HG02763 (cell line): ENCODE measurements at regions not wholly inside any gene's neighbourhood (a gene's known extent, or its start where the extent isn't known, plus 50 kb on each side); places are given as distances from the start of the nearest gene placed in this dataset.

Experiments used
- ATAC-seq: cut with Tn5 transposase; IDR thresholded peaks from one replicate; pipeline ENCODE4 v1.9.1; 2021; ENCODE audit warnings: mild to moderate bottlenecking, moderate library complexity; ENCODE audit not compliant: unreplicated experiment

DNA sequence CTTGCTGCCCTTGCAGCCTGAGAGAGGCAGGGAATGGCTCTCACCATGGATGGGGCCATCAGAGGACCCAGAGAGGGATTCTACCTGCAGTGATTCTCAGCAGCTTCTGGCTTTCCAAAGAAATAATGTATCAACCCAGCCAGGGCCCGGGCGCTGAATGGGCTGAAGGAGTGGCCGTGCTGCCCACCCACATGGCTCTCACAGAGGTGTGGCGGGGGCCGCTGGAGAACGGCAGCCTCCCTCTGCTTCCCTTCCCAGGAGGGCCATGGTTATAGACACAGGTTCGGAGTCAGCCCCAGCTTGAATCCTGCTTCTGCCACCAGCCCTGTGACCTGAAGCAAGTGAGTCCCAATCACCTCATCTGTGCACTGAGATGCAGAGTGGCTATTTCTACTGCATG, 82.7 kb downstream of the THAP12 start:
- ATAC-seq: no peak

DNA sequence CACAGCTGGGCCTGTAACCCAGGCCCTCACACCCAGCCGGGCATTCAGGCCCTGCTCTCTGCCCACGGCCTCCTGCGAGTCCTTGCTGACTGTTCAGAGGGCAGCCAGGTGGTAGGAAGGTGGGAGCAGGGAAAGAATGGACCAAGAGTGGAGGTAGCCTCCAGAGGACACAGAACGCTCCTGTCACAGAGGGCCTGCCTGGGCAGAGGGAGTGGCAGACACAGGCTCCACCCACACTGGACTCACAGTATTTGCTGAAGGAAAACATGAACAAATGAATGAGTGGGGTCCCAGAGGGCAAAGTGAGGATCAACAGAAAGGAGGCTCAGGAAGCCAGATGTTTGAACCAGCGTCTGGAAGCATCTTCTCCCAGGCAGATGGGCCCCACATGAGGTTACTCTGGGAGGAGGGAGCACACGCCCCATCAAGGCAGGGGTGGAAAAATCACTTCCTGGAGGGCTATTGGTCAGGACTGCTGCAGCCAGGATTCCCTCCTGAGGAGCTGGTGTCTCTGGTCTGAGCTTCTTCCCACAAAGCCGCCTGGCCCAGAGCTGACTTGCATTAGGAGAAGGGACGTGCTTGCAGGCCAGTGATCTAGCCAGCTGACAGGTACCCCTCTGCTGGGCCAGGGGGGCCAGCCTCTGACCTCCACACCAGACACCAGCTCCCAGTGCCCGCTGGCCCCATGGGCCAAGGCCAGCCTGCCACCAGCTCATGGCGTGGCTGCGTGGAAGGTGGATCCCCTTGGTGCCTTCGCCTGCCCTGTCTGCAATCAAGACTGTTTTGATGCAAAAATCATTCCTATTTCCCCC, 84.0 kb downstream of the THAP12 start:
- ATAC-seq: no peak

DNA sequence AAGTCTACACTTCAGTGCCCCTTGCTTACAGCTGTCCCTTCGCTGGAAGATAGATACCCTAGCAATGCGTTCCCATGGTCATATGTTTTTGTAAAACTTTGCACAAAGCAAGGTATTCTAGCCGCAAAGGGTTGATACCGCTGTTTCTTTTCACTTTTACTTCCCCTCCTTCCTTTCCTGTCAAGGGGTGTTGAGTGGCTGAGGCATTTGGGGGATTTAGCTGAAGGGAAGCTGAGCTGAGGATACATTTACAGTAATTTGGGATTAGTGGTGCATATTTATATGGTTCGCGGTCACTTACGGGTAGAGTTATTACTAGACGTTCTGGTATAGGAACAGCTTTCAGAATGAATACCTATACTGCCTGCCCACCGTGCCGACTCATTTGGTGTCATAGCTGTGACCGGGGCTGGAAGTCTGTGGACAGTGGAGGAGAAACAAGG, 86.9 kb upstream of the WNT11 start:
- peak; percentile 42 for ATAC-seq

DNA sequence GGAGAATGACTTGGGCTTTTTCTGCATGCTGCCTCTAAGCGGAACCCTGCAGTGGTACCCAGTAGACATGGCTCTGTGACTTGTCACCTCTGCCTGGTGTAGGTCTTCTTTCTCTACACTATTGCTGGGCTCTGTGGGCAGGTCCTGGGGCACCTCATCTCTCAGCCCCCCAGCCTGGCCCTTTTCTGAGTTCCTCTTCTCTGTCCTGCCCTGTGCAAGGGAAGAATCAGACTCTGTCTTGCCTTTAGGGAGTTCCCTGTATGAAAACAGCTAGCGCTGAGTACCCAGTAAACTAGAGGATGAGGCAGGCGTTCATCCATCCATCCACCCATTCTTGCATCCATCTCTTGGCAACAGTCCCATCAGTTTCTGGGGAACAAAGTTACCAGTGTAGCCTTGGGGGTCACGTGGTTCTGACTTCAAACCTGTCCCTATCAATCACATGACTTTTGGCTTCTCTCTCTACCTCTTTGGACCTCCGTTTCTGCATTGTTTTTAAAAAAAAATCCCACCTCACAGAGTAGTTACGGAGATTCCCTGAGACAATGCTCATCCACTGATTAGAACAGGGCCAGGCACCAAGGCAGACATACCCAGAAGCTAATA, 86.4 kb upstream of the WNT11 start:
- no peak for ATAC-seq

DNA sequence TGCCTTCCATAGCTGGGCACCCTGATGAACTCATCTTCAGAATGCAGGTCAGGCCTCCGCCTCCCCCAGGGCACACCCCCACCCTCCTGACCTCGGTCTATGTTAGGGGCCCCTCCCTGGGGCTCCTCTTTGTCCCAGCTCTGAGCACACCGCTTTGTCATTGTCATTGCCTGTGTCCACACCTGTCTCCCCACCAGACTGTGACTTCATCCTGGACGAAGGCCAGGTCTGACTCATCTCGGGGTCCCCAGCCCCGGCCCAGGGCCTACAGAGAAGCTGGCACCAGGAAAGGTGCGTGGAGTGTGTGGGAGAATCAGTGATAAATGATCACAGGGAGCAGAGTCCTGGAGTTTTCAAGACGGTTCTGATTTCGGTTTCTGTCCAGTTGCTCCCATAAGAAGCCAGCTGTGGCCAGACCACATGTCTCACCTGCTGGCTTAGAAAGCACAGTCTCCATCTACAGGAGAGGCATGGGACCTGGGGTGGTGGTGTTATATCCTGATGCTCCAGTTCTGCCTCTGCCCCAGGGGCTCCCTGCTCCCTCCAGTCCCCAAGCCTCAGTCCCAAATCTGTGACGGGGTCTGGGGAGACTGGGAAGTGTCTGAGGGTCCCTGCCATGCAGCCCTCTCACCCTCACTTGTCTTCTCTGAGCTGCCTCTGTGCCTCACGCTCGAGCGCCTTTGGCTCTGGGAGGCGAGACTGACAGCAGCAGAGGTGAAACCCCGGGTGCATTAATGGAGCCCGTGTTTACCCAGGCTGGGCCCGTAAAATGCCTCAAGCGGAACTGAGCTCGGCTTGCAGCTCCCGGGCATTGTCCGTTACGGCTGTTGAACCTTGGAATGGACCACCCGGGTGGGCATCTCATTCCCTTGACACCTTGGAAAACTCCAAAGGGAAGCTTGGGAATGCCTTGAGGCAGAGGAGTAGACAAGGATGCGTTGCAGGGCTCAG, 85.5 kb upstream of the WNT11 start:
- no peak for ATAC-seq

DNA sequence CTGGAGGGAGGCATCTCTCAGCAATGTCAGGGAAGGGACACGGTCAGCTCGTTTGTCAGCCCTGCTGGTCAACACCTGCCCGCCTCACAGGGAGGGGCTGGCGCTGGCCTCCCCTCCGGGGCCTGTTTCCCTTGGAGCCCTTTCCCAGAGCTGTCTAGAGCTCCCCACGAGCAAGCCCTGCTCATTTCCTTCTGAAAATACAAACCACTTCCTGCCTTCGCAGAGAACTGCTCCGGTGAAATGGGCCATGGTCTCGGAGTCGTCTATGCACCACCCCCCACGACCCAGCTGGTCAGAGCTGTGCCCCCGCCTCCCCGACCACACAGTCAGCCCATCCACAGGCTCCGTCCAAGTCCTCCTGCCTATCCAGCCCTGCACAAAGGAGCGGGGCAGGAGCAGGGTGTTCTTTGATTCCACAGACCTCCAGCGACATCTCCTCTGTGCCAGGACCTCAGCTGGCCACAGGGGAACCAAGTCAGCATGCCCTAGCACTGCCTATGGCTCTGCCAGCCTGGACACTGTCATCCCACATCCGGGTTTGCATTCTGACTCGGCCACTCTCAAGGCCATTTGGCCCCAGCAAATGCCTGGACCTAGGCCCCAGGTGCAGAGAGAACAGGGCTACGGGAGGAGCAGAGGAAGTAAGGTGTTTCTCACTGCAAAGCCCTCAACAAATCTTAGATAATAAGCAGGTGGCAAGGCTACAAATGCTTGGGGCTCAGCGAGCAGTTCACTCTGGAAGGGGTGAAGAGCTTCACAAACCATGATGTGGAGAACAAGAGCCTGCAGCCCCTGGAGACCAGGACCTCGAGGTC, 82.1 kb upstream of the WNT11 start:
- ATAC-seq: no peak

DNA sequence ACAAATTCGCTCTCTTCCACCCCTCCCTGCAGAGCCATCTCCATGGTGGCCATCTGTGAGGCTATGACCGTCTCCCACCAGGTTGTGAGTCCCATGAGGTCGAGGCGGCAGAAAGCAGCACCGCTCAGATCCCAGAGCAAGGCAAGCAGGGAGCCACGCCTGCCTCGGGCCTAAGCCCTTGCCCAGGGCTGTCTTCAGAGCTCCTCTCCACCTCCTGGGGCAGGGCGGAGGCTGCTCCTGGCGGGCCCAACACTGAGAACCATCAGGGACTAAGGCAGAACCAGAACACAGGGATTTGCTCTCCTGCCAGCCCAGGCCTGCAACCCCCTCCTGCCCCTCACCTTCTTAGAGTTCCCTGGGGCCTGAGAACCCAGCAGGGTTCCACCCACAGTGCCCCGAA, 80.9 kb upstream of the WNT11 start:
- no peak for ATAC-seq

DNA sequence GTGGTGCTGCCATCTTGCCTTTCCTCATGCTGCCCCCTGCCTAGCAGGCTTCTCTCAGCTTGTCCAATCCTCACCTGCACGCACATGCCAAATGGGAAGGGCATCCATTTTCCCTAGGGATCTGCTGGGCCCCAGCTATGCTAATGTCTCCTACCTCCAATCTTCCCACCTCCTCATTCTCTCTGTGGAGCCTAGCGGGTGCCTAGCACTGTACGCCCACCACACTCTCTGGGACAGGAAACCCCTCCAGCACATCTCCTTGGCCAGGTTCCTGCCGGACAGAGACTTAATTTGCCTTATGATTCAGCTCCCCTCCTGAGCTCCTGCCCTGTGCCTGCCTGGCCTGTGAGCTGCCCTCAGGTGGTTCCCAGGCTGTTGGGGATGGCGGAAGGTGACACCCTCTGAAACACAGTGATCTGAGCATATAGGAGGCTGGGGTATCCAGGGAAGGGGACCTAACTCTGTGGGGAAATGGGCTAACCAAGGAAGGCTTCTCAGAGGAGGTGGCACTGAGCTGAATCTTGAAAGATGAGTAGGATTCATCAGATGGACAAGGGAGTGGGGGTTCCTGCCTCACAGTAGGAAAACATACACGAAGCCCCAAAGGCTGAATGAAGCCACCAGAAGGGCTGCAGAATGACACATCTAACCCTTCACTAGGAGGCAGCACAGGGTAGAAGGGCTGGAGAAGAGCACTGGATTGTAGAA, 79.2 kb upstream of the WNT11 start:
- ATAC-seq: no peak

DNA sequence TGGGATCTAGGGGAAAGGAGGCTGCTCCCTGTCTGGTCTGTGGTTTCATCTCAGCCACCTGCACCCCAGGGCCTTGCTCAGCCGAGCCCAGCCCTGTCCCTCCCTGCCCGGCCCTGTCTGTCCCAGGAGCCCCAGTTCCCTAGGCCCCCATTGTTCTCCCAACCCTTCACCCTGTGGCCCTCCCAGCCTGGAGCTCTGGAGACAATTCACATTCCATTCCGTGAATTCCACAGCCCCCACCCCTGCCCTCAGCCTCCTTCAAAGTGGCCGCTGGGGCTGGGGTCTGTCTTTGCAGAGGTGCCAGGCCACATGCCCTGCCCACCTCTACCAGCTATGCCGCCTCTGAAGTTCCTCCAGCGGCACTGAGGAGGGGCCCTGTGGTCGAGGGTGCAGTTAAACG, 77.9 kb upstream of the WNT11 start:
- ATAC-seq: no peak

DNA sequence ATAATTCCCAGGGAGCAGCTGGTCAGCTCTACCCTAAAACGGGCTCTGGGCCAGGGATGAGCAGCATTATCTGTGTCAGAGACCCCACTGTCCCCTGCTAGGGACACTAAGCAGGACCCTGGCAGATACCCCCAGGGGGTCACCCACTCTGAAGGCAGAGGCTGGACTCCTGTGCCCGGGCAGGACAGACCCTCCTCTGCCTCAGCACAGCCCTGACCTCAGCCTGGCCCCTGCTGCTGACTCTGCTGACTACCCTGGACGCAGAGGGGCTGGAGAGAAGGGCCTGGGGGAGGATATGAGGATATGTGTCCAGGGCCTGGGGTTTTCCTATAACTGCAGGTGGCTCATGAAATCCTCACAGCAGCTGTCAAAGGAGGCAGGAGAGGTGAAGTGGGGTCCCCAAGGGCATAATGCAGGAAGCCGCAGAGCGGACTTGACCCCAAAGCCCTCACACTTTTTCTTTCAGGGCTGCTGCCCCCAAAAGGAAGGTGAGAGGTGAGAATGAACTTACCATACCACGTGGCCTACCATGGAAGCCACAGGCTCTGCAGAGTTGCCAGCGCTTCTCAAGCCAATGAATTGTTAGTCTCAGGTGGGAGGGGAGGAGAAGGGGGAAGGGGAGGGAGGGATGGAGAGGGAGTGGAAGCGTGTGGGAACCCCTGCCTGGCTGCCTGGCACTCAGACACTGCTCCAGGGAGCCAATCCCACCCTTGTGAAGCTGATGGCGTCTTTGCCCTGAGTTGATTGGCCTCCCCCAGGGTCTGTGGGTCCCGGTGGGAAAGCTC, 76.7 kb upstream of the WNT11 start:
- no peak for ATAC-seq

DNA sequence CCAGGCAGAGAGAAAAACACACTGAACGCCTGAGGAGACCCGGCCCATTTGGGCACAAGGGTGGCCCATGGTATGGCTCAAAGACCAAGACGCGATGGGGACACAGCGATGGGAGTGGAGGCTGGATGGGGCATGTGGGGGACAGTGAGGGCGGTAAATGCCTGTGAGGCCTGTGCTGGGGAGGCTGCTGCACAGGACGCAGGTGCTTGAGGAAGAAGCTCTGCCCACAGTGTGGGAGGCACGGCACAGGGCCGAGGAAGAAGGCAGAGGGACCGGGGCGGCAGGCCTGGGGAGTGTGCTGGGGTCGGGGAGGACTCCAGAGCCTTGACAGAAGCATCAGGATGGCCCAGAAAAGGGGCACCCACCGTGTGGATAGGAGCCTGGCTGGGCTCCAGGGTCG, 75.9 kb upstream of the WNT11 start:
- no peak for ATAC-seq

DNA sequence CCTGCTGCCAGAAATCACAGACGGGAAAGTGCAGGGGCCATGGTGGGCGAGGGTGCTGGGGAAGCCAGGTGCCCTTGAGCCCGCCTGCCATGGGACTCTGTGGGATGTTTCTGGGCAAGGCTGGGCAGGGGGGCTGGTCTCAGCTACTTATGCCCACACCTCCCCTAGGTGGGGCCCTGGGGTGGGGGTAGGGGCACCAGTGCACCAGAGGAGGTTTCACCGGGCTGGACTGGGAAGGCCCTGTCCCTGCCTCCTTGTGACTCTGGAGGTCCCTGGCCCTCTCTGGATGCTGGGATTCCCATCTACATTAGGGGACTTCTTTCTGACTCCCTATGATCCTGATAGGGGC, 75.2 kb upstream of the WNT11 start:
- no peak for ATAC-seq

DNA sequence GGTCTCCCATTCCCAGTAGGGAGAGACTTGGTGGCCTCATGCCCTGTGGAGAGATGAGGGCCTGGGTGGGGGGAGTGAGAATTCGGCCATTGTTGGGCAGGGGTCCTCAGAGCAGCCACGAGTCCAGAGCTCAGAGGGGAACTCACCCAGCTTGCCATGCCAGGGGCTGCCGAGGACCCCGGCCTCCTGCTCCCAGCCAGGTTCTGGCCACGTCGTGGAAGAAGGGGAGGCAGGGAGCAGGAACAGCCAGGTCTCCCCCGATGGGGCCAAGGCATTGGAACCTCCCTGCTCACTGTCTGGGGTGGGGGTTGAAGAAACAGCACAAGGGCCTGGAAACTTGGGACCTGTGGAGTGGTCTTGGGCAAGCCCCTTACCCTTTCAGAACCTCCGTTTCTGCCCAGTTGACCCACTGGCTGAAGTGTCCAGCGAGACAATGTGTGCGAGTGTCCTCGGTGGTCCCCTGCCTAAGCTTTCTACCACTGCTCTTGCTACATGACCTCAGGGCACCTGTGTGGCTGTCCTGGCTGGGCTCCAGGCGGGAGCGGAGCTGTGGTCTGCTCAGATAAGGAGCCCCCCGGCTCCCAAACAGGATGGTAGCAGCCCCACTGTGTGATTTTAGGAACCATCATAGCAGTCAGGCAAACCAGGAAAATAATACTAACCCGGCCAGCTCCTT, 74.7 kb upstream of the WNT11 start:
- ATAC-seq: no peak

DNA sequence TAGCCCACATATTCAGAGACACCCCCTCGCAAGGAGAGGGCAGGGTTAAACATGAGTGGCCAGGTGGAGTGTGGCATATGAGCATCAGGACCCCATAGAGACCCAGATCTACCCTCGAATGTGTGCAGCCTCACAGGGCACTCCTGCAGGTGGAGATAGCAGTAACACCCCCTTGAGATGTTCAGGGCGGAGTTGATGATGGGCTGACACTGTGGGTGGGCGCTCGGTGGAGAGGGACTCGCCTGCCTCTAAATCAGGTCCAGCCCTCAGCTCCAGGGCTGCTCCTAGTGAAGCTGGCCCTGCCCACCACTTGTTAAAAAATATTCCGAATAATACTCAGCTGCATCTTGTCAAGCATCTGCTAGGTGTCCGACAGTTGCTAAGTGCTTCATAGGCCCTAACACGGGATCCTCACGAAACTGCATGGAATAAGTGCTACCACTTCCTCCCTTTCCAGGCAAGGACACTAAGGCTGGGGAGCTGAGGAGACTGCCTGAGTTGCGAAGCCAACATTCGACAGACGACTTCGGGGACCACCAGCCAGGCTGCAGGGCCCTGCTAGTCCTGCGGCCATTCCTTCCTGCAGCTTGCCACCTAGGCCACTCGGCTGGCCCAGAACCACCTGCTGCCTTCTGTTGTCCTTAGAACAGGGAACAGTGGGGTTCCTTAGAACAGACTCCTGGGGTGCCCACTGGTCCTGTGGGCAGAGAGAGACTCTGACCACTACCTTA, 74.0 kb upstream of the WNT11 start:
- no peak for ATAC-seq

DNA sequence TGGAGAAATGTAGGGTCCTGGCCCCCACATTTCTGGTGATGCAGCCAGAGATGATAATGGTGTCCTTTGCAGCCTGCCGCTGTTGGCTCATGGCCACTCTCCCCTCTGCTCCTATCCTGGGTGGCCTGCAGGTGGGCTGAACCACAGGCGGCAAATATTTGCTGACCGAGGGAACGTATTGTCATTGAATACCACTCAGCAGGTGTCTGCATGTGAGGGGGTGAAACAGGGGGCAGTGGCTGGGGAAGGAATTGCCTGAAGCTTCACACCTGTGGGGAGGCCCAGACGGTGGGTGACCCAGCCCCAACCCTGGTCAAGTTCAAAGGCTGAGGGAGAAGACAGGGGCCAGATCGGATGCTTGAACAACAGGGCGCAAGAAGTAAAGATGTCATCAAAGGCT, 73.3 kb upstream of the WNT11 start:
- no peak for ATAC-seq

DNA sequence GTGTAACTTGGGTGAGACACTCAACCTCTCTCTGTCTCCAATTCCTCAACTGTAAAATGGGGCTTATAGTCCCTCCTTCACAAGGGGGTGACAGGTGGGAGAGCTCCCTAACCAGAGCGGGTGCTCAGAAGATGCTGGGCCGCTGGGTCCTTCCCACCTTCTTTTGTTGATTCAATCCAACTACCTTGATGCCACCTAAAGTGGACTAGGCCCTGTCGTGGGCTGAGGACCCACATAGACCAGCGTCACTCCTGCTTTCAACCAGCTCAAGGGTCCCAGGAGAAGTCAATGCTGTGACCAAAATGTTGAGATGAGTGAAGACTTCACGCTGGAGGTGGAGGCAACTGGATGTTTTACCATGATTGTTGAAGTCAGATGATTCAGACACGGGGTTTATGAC, 72.7 kb upstream of the WNT11 start:
- no peak for ATAC-seq

DNA sequence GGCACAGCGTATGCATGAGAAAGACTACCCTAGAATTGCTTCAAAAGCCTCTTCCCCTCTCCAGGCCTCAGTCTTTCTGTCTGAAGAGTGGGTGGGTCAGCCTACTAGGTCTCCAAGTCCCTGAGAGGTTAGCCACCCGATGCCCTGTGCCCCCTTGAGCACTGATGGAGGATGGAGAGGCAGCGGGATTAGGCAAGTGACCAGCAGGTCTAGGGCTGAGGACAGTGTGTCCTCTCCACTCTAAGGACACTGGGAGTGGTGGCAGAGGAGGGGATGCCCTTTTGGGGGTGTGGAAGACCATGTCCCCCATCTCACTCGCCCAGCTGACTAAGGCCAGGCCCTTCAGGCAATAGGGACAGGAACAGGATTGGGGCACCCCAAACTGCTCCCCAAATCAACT, 72.2 kb upstream of the WNT11 start:
- ATAC-seq: no peak
